MCF 10A (cell line): ENCODE measurements at regions not wholly inside any gene's neighbourhood (a gene's known extent, or its start where the extent isn't known, plus 50 kb on each side); places are given as distances from the start of the nearest gene placed in this dataset.
A peak's percentile ranks its signal among the peaks of the same experiment; 100 is the strongest.

Experiments used
- BruUV-seq: library from RNA; stranded (reverse); fragments of 400-500 nt; replicated peaks from 2 replicates; lab custom pipeline; 2021; lab: Mats Ljungman, UMichigan
- CTCF ChIA-PET: fragments of 300-600 bp; sonication (Branson Sonifier 250); formaldehyde crosslinking; extraction: SDS; loops from one replicate; lab custom pipeline; 2021; ENCODE audit warnings: antibody characterized with exemption, inconsistent platforms; lab: Yijun Ruan, JAX
- POLR2A ChIA-PET: fragments of 300-600, 350-650 bp; sonication (Branson Sonifier 250); formaldehyde crosslinking; extraction: SDS; loops from one replicate; lab custom pipeline; 2020; ENCODE audit warnings: antibody characterized with exemption, inconsistent platforms; lab: Yijun Ruan, JAX
- DNase-seq: peaks from one replicate; pipeline ENCODE4 v3.0.0-alpha.2; 2018; ENCODE audit not compliant: unreplicated experiment
- H3K27ac Mint-ChIP-seq: one replicate; pipeline ENCODE4 v1.8.0; 2022; ENCODE audit warnings: mild to moderate bottlenecking, low read depth, mixed read lengths; ENCODE audit not compliant: unreplicated experiment
- H3K27me3 Mint-ChIP-seq: one replicate; pipeline ENCODE4 v1.8.0; 2022; ENCODE audit warnings: mixed read lengths; ENCODE audit not compliant: insufficient read depth, unreplicated experiment
- H3K36me3 Mint-ChIP-seq: one replicate; pipeline ENCODE4 v1.8.0; 2022; ENCODE audit warnings: mild to moderate bottlenecking, moderate library complexity, mixed read lengths; ENCODE audit not compliant: insufficient read depth, unreplicated experiment
- H3K4me1 Mint-ChIP-seq: one replicate; pipeline ENCODE4 v1.8.0; 2022; ENCODE audit warnings: mixed read lengths; ENCODE audit not compliant: insufficient read depth, unreplicated experiment
- H3K4me3 Mint-ChIP-seq: one replicate; pipeline ENCODE4 v1.8.0; 2022; ENCODE audit warnings: mild to moderate bottlenecking, moderate library complexity, mixed read lengths; ENCODE audit not compliant: unreplicated experiment
- H3K9me3 Mint-ChIP-seq: one replicate; pipeline ENCODE4 v1.8.0; 2022; ENCODE audit warnings: mixed read lengths; ENCODE audit not compliant: unreplicated experiment
- CTCF ChIP-seq: fragments of 200-600 bp; IDR thresholded peaks from one replicate; pipeline ENCODE4 v1.8.0; 2022; ENCODE audit warnings: antibody characterized with exemption, mild to moderate bottlenecking; ENCODE audit not compliant: unreplicated experiment
- intact Hi-C: fragments of 100-400 bp; cut with micrococcal nuclease; formaldehyde crosslinking; loops from 2 replicates; pipeline ENCODE4 v1.14.1; 2022

- TF ChIP-seq CTCF, result no peak
- Mint-ChIP-seq H3K4me1 (no peaks in the 10 kb centered on the region), H3K9me3 (no peaks in the 10 kb centered on the region), H3K27ac (no peak overlapping the region), H3K4me3 (no peak overlapping the region), H3K27me3 (peaks cover 35% of the 10 kb centered on the region), H3K36me3 (no peaks in the 10 kb centered on the region)
- ChIA-PET CTCF (no interaction called here), POLR2A (no interaction called here)
- intact Hi-C loops, result no loop called here
- no TSS peak for BruUV-seq
- DNase-seq, result no peak
Observed at GRCh38 chr3:127123533-127123932, 69.4 kb upstream of the PRR23E start.

- H3K4me3 Mint-ChIP-seq, result no peak overlapping the region
- intact Hi-C loops, result no loop called here
- ChIA-PET POLR2A (no interaction called here), CTCF (no interaction called here)
- H3K4me1 Mint-ChIP-seq, result no peaks in the 10 kb centered on the region
- peak; percentile 45 for DNase-seq
- no peaks in the 10 kb centered on the region for H3K36me3 Mint-ChIP-seq
- no peak overlapping the region for H3K27ac Mint-ChIP-seq
- peaks cover 30% of the 10 kb centered on the region for H3K27me3 Mint-ChIP-seq
- no peaks in the 10 kb centered on the region for H3K9me3 Mint-ChIP-seq
- no TSS peak for BruUV-seq
- no peak for TF ChIP-seq CTCF
Observed at GRCh38 chr3:127124120-127124519, 68.8 kb upstream of the PRR23E start.

- intact Hi-C loops, result no loop called here
- CTCF ChIA-PET, result interaction anchor here (0.6 kb wide), 1 partner anchor 193 kb away, joined by 3 read pairs; no protein-coding TSS in a partner anchor
Observed at GRCh38 chr3:127131424-127132170, 61.3 kb upstream of the PRR23E start.

GRCh38 chr3:127132876-127133275 lies 60.1 kb upstream of the PRR23E start:
- intact Hi-C loops, result no loop called here
- Mint-ChIP-seq H3K9me3 (no peaks in the 10 kb centered on the region), H3K4me1 (no peaks in the 10 kb centered on the region), H3K36me3 (no peaks in the 10 kb centered on the region), H3K27ac (no peak overlapping the region), H3K27me3 (peaks cover 45% of the 10 kb centered on the region), H3K4me3 (no peak overlapping the region)
- BruUV-seq, result no TSS peak
- DNase-seq, result no peak
- CTCF ChIA-PET, result no interaction called here
- no peak for TF ChIP-seq CTCF
- POLR2A ChIA-PET, result no interaction called here

More at GRCh38 chr3:127131424-127132170, 61.3 kb upstream of the PRR23E start:
- Mint-ChIP-seq H3K9me3 (no peaks in the 10 kb centered on the region), H3K36me3 (no peaks in the 10 kb centered on the region), H3K27me3 (peaks cover 49% of the 10 kb centered on the region), H3K27ac (no peak overlapping the region), H3K4me3 (no peak overlapping the region), H3K4me1 (no peaks in the 10 kb centered on the region)
- TF ChIP-seq CTCF, result no peak
- BruUV-seq, result no TSS peak
- POLR2A ChIA-PET, result interaction anchor here (1.1 kb wide), 1 partner anchor 21 kb away, joined by 3 read pairs; no protein-coding TSS in a partner anchor
- DNase-seq, result no peak
